Right renal cortex interstitium (tissue), 3 donors: ENCODE measurements at regions not wholly inside any gene's neighbourhood (a gene's known extent, or its start where the extent isn't known, plus 50 kb on each side); places are given as distances from the start of the nearest gene placed in this dataset.

Source experiments
- DNase-seq, 3 donors: peaks; one replicate each; pipeline ENCODE4 v3.0.0-alpha.2; 2013; ENCODE audit warnings: low read depth in 3 of 3, low spot score in 2 of 3

DNA sequence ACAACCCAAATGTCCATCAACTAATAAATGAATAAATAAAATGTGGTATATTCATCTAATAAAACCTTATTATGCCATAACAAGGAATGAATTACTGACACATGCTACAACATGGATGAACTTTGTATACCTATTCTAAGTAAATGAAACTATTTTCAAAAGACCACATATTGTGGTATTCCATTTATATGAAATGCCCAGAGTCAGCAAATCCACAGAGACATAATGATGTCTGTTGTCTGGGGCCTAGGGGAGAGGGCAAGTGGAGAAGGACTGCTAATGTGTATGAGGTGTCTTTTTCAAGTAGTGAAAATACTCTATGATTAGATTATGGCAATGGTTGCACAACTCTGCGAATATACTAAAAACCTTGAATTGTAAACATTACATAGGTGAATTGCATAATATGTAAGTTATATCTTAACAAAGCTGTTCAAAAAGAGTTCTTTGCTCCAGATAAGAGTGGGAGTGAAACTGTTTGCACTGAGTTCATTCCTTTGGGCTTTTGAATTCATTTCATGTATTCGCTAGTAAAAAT is 464.2 kb downstream of the NUF2 start:
- no peak for DNase-seq

DNA sequence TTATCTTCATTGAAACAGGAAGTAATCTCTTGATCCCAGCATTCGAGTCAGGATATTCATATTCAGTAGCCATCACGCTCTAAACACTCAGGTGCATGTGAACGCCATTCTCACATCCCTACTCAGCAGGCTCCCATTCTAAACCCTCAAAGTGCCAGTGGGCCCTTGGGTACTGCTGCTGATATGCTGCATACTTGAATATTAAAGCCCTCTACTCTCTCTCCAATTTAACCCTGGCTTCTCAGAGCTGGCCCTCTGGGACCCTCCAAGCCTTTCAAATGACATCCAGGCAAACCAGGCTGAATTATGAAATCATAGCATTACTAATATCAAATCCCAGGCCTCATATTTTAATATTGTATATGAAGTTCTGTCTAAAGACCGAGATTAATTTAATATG is 468.2 kb downstream of the NUF2 start:
- DNase-seq = no peak

DNA sequence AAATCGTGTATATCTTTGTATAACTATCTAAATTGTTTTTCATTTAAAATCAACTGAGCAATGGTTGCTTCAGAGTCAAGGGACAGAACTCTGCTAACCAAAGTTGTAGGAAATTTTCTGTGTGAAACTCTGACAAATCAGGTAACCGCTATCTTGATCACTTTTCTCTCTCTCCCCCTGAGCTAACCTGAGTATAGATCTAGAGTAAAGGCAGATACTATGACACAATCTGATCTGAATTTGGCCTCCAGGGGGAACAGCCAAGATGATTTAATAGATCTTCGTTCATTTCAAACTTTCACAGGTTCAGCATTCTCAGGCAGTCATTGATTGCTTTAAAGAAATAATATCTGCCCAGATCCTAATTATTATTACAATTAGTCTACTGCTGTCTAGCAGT is 472.8 kb downstream of the NUF2 start:
- DNase-seq = no peak

DNA sequence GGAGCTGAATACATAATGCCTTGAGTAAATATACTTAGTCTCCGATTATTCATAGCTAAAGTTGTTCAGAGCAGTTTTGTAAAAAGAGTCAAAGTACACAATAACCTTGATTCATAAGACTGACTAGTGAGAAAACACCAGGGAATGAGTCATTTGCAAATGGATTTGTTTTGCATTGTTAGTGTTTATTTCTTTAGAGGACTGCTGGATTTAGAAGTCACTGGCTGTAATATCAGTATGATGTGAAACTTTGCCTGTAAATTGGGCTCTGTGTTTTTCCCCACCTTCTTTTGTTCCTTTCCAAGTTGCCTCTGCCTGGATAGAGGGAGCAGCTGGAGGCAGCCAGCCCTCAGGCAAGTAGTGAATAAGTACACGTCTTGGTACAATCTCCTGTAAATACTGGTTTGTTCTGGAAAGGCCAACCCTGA is 474.7 kb downstream of the NUF2 start:
- no peak for DNase-seq

- DNase-seq = no peak
Observed at GRCh38 chr1:163797816-163798215, 476.1 kb downstream of the NUF2 start.

- no peak for DNase-seq
Observed at GRCh38 chr1:163799190-163799805, 477.5 kb downstream of the NUF2 start.

DNA sequence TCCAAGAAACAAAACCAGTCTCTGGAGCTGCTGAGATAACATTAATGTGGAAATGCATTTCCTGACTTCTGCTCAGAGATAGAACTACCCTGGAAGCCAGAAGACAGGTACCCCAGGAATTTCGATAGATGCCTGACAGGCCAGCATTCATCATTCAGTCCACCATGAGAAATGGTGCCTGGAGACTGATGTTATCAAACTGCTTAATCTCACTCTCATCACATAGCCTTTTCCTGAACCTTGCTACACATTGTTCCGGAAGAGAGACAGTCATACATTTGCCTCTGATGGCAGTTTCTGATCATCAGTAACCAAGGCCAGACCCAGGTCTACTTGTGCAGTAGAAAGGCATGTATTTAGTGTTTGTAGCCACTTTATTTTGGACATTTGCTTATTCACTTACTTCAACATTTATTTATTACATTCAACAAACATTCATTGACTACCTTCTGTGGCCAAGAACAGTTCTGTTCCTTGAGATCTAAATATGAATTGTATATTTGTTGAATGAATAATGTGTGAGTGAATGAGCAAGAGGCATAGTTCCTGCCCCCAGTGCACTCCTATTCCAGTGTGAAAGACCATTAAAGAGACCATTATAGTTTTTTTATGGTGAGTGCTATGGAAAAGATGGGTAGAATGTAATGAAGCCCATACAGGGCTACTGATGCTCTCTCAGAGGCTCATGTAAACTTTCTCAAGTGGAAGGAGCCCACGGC is 485.7 kb downstream of the NUF2 start:
- no peak for DNase-seq

GRCh38 chr1:163813251-163813650 is 491.5 kb downstream of the NUF2 start:
- no peak for DNase-seq

- DNase-seq = no peak
Observed at GRCh38 chr1:163820226-163820625, 498.5 kb downstream of the NUF2 start.

DNA sequence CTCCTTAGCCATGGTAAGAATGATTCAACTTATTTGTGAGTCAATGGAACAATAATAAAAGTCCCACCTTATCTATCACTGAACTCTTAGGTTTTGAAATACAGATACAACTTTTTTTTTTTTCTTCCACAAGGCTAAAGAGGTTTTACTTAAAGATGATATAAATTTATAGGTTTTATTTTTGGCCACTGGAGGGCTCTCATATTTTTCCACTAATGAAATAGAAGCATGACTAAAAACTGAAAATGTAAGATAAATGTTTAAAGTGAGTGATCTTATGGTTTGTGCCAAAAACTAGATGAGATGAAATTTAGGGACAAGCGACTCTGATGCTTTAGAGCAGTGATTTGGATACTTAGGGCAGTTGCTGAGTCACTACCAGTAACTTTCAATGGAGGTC is 499.0 kb downstream of the NUF2 start:
- DNase-seq = no peak

DNA sequence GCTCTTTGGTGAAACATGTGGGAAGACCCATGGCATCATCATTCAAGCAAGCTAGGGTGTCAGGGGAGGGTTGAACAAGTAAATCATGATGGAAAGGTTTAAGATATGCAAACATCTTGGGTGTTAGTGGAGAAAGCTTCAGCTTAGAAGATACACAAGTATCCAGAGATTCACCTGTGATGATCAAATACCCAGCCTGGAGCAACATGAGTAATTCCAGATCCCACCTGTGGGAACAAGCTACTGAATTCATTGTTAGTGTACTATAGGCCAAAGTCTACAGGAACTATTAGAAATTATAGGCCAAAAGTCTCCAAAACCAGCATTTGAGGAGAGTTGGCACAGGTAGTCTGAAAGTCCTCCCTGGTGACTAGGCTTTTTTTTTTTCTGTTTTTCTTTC is 499.9 kb downstream of the NUF2 start:
- DNase-seq = no peak

GRCh38 chr1:163823017-163823416 is 501.3 kb downstream of the NUF2 start:
- DNase-seq = no peak

- DNase-seq = no peak
Observed at GRCh38 chr1:163824006-163824405, 502.3 kb downstream of the NUF2 start.

- DNase-seq = no peak
Observed at GRCh38 chr1:163824490-163824889, 502.7 kb downstream of the NUF2 start.

DNA sequence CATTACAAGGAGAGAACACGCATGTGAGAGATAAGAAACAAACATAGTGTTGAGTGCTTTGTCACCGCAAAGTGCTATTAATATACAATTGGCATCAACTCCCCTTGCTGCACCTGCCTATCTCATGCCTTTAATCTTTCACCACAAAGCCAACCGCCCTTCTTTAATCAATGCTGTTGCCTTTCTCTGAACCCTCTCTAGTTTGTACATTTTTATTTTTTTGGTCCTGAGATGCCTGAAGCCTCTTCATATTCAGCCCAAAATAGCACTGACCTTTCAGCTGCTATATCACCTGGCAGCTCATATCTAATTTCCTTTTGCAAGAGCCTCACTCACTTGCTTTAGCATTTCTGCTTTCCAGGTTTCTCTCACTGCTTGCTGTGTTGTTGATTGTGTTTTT is 504.7 kb downstream of the NUF2 start:
- DNase-seq = no peak

GRCh38 chr1:163834778-163835177 is 513.0 kb downstream of the NUF2 start:
- no peak for DNase-seq

DNA sequence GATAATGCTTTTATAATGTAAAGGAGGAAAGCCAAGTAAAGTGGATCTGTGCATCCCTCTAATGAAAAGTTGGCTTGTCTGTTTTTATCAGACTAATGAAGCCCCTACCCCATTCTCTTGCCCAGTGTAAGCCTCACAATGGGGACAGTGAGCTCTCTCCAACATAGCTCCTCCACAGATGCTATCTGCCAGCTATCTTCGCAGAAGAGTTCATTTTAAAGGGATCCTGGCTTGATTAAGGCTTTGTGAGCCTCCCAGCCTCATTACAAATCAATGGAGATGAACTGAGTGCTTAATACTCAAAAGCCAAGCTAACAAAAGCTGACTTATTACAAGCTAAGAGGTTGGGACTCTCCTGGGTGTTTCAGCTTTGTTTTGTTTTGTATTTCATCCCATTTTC is 514.7 kb downstream of the NUF2 start:
- DNase-seq = no peak

- DNase-seq = no peak
Observed at GRCh38 chr1:163837206-163837605, 515.5 kb downstream of the NUF2 start.

DNA sequence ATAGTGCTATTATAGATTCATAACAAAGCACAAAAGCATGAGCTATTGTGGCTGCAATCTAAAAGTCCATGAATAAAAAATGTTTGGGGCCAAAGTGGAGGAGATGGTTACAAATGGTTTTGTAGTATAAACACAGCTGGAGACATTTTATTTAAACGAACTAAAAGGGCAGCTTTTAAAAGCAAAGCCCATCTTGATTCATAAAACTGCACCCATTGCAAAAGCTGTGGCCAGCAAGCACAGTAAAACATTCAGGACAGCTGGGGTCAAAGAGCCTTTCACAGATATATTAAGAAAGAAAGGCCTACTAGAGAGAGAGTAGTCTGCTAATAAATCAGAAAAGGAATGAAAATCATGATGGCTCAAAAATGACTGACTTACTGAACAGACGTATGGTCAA is 520.8 kb downstream of the NUF2 start:
- peak in 1 of 3 donors; percentile 17 for DNase-seq

GRCh38 chr1:163844459-163844858 is 522.7 kb downstream of the NUF2 start:
- no peak for DNase-seq

GRCh38 chr1:163845279-163845678 is 523.5 kb downstream of the NUF2 start:
- no peak for DNase-seq

DNA sequence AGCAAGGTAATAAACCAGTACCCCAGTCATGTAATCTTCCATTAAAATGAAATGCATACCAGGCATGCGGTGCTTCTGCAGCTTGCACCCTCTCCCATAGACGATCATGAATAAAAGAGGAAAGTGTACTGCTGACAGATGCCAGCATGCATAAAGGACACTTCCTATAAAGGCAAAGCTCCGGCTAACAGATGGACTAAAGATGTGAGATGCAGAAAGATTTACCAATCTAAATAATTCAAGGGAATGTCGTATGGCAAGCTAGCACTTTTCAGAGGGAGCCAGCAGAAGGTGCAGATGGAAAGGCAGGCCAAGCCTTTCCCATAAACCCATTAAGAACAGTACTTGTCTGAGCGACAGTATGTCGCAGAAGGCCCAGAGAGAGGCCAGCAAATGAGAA is 542.0 kb downstream of the NUF2 start:
- no peak for DNase-seq
